GM19023 (cell line): ENCODE measurements at regions not wholly inside any gene's neighbourhood (a gene's known extent, or its start where the extent isn't known, plus 50 kb on each side); places are given as distances from the start of the nearest gene placed in this dataset.
A peak's percentile ranks its signal among the peaks of the same experiment; 100 is the strongest.

Experiments
- ATAC-seq: cut with Tn5 transposase; IDR thresholded peaks from one replicate; pipeline ENCODE4 v1.9.1; 2021; ENCODE audit warnings: mild to moderate bottlenecking, moderate library complexity; ENCODE audit not compliant: unreplicated experiment

DNA sequence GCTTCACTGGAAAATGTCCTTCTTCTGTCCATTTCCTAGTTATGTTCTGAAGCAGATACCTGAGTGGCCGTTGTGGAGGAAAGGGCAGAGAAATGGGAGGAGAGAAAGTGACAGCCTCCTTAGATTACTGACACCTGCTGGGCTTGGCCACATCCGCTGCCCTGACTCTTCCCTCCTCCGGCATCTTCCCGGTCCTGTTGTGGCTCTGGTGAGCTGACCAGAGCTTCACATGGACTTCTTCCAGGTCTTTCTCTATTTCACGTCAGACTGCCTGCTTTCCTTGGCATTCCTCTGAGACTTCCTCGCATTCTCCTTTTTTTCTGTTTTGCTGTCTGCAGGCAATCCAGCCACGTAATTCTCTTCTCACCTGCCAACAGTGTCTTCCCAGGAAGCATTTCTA lies 138.7 kb upstream of the E2F8 start:
- ATAC-seq, result no peak

DNA sequence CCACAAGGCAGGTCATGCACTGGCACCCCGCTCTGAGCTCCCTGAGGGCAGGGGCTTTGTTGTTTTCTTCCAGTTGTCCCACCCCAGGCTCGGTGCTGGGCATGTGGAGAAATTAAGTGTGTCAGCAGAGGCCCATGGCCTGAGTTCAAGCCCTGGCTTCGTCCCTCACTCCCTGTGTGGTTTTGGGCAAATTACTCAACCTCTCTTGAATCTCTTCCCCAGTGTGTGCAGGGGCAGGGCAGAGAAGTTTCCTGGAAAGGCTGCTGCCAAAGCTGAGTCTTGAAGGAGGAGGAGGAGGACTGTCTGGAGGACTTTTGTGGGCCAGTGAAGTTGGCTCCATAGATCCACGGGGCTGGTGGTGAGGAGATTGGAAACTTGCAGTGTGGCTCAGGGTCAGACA lies 138.1 kb upstream of the E2F8 start:
- no peak for ATAC-seq

DNA sequence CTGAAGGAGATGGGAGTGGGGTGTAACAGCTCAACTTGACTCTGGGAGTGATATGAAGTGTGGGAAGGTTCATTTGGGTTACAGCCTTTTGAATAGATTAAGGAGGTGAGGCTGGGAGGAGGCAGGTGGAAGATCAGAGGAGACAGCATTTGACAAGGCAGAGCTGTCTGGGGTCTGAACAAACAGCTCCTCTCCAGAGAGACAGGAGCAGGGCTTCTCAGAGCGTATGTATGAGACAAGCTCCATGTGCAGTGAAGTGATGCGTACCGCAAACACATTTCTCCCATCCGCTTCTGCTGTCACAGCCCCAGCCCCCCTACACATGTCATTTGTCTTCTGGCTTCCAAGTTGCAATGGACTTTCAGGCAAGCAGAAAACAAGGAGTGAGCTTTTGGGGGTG lies 137.1 kb upstream of the E2F8 start:
- no peak for ATAC-seq

DNA sequence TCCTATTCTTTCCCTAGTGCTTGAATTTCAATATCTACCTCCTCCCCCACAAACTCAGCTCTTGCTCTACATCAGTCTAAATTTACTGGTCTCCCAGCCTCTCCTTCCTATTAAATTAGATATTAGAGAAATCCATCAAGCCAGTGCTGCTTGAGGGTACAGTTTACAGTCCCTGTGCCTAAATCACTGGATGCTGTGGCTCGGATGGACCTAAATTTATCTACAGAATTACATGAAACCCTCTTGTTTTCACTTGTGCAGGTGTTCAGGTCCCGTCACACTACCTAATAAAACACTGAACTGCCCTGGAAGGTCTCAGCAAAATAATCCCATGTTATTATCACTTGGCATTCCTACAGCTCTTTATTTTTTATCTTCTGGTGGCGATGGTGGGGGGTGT lies 134.7 kb upstream of the E2F8 start:
- ATAC-seq, result no peak

DNA sequence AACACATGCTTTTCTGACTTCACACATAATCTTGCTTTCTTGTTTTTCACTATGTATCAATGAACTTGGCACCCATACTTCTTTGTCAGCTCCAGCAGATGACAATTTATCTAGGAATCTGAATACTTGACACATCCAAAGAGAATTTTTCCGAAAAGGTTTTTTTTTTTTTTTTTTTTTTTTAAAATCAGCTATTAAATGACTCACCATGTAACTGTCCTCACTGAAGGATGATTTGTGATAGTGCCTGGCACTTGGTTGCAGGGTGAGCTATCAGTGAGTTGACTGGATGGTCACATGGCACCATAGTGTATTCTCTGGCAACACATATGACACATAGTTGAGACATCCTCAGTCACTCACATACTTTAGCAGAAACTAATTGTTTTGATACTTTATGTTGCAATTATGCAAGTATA lies 133.4 kb upstream of the E2F8 start:
- ATAC-seq, result no peak

DNA sequence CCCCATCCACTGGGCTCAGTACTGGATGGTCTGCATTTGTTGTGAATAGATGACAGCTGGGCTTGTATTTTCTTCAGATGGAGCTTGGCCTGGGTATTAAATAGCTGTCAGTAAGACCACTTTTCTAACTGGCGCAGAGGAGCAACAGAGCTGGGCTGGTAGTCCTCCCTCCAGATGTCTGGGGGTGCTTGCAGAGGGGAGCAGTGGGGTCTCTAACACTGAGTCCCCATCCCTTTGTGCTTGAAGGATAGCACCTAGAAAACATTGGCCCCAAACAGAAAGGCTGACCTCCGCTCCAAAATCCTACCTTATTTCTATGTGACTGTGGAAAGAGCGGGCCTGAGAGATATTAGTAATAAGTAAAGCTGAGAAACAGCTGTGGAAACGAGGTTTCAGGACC lies 131.6 kb upstream of the E2F8 start:
- ATAC-seq, result no peak

DNA sequence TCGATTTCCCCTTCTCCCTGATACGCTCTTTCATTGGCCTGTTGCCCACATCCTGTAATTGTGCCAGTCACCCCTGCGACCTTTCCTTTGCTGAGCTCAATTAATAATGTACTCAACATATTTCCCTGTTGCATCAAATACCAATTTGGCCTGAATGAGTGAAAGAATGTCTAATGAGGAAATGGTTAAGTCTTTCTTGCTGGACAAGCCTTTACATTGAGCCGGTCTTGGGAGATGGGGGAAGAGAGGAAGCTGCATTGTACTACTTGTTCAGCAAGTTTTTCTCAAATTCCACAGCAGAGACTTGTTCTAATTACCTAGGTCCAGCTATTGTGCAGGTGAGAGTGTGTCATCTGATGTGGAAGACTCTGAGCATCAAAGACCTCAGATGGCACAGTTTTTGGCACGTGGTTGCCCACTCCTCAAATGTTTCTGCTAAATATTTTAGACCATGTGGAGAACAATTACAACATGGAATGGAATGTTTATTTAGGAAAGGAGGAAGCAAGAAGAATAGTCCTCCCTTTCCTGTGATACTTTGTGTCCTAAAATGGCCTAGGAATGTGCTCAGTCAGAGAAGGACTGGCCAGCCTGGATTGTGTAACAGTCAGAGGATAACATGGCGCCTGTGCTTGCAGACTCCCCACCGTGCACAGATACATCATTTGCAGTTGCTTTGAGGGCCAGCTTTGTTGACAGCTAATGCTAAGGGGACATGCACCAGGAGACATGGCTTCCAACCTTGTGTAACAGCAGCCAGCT lies 129.5 kb upstream of the E2F8 start:
- ATAC-seq, result no peak

DNA sequence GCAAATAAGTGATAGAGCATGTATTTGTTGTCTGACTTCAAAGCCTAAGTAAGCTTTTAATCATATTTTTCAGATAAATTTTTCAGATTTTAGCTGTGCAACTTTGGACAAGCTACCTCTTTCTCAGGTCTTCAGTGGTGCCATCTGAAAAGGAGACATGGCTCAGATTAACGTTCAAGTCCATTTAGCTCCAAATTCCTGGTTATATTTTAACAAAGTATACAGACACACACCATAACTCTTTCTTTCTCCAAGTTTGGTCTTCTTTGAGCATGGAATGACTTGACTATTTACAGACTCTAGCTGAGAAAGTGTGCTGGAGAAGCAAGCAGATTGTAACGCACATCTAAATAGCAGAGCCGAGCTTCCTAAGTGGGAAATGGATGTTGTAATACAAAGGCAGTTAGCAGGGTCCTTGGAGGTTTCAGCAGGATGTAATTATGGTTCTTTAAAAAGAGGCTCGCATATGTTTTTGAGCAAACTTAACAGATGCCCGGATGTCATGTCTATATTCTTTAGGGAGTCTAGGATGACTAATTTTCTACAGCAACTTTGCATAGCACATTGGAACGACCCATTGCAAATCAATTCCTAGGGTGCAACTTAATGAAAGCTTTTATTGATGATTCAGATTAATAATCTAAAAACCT lies 128.1 kb upstream of the E2F8 start:
- ATAC-seq, result no peak

DNA sequence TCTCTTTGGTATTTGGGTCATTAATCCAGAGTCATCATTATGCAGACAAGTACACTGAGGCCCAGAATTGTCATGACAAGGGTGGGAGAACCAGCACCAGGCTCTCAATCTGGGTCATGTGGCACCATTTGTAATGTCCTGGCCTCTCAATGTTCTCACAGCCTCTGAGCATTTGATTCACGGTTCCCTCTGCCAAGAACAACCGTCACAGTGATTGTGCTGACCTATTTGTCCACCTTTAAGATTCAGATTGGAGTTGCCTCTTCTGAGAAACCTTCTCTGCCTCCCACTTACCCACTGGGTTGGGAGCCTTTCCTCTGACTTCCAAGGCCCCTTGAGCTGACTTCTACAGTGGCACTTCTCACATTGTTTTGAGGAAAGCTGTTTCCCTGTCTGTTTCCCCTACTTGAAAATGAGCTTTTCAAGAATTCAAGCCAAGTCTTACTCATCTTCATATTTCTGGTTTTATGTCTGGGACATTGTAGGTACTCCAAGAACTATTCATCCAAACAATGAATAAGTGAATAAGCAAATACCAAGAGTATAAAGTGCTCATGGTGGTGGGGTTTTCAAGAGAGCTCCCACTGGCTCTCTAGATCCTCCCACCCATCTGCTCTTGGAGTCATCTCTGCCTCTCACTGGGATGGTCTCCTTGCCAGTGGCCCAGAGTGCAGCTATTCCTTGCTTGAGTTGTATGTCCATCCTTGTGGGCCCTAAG lies 126.4 kb upstream of the E2F8 start:
- ATAC-seq, result no peak

DNA sequence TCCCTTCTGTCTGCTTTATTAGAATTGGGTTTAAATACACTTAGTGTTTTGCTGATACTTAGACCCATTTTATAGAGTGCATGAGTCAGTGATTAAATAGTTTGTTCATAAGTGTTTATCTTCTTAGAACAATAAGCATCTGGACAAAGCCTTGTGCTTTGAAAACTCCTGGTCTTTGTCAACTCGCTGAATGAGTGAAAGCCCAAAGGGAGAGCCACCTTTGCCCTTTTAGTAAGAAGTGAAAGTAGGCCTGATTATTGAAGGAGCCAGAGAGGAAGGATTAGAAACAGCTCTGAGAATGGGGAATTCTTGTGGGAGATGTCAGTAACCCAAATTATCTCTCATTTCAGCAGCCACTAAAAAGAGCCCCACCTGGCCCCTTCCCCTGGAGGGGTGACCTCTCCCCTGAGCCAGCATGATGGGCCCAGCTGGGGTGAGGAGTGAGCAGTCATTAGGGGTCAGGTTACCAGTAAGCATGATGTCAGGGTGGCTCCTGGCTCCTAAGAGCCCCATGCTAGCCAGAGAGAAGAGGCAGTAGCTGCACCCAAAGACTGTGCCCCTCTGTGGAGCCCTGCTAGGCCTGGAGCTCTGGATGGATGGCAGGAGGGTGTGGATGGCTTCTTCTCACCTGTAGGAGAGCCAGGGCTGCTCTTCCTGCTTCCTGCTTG lies 125.1 kb upstream of the E2F8 start:
- ATAC-seq, result peak; percentile 58

DNA sequence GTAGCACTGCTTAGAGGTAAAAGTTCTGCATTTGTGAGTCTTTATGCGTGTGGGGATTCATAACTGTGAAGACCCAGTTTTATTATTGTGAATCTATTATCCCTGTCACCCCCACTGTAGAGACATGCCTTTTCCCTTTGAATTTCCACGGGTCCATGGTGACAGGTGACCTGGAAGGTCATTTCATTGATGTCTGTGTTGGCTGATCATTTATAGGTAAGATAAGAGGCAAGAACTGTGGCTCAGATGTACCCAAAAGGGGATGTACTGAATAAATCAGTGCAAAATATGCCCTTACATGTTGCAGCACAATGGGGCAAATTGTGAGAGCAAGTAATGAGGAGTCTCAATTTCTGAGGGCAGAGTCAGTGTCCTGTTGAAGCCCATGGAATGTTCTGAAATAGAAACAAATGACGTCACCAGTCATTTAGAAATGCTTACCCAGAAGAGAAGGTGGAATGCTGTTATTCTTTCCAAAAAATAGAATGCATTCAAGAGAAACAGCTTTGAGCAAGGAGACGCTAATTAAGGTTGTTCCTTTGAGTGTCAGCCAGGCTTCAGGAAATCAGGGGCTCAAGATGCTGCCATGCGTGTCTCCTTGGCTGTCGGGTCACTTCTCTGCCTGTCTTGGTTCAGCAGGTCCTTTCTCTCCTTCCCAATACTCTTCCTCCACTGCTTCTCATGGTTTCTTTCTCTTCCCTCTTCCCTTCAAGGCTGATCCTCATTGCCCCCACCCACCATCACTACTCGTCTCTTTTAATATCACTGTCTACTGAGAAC lies 118.7 kb upstream of the E2F8 start:
- no peak for ATAC-seq

DNA sequence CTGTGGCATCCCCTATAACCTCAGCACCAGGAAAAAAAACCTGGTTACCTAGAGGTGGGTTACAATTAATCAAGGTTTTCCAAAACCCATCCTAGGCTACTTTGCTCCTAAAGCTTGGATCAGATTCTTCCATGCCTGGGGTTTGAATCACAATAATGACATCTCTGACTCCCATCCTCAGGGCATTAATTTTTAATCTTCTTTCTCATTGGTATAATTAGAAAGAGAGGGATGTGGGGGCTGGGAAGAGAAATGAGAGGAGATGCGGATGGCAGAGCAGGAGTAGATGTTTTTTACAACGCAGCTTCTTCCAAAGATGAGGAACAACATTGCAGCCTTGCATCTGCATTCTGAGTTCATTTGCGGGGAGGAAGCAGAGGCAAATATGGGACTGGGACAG lies 117.2 kb upstream of the E2F8 start:
- ATAC-seq, result no peak

DNA sequence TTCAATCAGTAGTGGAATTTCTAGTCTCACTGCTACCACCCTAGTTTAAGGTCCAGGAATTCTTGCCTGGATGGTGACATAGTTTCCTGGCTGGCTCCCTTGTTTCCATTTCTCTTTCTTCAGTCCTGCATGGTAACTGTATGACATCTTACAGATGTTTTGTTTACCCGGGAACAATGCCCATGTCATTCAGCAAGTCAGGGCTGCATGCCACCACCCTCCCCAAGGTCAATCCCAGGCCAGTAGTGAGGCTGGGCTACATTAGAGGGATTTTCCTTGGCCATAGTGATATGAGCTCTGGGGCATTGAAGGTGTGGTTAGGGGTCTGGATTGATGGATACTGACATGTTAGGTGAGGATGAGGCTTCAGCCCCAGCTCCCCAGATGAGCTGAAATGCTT lies 114.9 kb upstream of the E2F8 start:
- ATAC-seq, result no peak

DNA sequence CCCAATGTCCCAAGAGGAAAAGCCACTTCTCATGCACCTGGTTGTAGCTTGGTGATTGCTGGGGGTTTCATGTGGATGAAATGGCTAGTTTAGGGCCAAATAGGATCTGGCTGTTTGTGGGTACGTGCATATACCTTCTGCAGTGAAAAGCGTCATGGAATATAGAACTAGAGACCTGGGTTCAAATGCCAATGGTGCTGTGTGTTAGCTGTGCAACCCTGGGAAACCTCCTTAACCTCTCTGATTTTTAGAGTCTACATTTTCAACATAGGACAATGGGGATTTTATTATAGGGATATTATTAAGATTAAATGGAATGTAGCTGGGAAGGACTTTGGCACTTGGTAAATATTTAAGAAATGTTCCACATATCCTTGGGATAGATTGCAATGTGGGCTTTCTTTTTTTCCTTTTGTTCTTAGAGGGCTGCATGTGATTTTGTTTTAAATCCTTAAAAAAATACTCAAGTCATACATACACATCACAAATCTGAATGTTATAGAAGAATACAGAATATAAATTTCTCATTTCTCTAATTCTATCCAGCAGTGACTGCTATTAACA lies 112.6 kb upstream of the E2F8 start:
- no peak for ATAC-seq

DNA sequence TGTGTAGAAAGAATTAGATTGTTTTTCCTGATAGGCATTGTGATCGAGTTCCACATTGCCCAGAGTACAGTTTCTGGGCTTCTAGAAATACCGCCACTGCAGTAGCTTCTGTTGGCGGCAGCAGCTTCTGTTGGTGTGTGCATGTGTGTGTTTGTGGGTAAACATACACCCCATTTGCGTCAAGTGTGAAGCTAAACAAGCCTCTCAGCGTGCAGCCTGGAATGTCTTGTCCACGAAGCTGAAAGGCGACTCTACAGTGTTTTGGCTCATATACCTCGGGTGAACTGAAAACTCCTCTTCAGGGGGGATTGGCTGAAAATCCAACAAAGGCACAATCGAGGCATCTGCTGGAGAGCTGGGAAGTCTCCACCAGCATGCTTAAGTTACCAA lies 112.0 kb upstream of the E2F8 start:
- ATAC-seq, result no peak

DNA sequence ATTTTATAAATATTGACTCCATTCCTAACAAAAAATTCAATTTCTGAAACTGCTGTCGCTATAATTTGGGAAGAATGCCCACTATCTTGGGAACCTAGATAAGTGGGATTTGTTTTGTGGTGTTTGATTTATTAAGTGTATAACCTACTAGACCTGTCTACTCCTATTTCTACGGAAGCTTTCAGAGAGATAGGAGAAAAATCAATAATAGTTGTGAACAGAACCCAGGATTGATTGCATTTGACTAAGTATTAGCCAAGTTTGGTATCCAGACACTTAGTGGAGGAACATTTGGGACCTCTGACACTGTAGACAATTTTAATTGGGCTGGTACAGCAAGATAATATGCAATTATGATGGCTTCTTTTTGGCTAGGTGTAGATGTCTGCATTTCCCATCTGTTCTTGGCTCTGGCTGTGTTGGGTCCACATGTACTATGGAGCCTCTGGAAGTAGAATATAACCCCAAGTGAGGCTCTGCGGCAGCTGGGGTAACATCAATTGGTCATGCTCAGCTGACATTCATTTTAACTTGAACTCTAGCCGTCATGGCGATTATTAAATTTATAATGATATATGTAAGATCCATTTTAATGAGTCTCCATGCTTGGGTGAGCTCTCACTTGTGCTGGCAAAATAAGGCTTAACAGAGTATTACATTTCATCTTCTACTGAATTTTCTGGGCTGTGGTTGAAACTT lies 111.5 kb upstream of the E2F8 start:
- no peak for ATAC-seq

DNA sequence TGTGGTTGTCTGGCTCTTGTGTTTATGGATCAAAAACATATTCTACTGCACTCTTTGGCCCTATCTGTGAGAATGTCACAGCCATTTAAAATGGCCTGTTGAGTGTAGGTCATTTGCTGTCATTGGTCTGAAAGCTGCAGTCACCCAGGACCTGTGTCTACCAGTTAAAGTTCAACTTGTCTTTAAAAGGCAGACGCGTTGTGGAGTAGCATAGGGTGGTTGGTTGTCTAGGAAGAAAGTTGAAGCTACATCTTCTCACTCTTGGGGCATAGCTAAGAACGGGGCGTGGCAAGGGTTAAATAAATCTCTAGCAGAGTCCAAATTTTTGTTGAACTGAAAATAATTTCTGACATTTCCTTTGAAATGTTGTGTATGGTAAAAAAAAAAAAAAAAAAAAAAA lies 110.7 kb upstream of the E2F8 start:
- ATAC-seq, result no peak

DNA sequence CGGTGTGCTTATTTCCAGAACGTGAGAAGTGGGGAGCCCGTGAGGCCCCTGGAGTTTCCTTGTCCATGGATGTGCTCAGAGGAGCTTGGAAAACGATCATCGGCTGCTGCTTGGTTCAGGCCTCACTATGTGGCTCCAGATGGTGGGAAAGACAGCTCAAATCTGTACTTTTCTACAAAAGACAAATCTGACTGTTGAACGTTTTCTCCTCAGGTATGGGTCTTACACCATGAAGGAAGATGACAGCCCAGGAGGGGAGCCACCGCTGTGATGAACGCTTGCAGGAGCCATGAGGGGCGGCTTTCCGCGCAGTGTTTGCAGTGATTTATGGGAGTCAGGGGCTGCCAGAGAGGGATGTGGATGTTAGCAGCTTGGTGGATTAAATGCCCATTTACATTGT lies 109.4 kb upstream of the E2F8 start:
- no peak for ATAC-seq

DNA sequence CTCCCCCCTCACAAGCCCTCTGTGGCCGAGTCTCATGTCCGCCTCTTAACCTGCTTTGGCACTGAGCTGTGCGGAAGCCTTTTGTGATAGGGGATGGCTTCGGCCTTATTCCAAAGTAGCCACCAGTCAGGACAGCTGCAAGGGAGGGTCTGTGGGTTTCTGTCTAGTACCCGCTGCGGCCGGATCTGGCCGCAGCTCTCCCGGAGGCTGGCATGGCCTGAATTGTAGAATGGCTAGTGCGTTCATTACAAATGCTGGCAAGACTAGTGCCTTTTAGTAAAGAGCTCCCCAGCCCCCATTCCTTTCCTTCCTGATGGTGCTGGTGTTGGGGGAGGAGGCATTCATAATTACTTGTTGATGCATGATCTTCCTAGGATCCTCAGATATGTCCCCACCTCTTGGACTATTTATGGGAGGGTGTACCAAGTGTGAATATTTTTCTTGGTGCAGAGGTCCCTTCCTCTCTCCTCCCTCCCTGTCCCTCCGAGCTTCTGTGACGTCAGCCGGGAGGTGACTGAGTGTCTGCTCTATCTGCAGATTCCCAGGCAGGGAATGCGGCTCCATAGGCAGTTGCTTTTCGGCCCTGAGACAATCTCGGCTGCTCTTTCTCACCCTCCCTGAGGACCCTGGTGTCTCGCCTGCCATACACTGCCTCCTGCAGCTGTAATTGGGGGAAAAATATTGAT lies 108.7 kb upstream of the E2F8 start:
- no peak for ATAC-seq
